A673 (cell line): ENCODE measurements at regions not wholly inside any gene's neighbourhood (a gene's known extent, or its start where the extent isn't known, plus 50 kb on each side); places are given as distances from the start of the nearest gene placed in this dataset.

Source experiments
- EZH2 ChIP-seq: fragments of 200-600 bp; sonication (generic); IDR thresholded peaks from 2 replicates; pipeline ENCODE4 v1.6.1; 2017; ENCODE audit warnings: borderline replicate concordance, low read depth, mild to moderate bottlenecking, mixed read lengths, antibody characterized with exemption, low read length; ENCODE audit not compliant: poor library complexity, severe bottlenecking
- TF ChIP-seq, protein P1 (sequence below): fragments of 300-800, 200-600 bp; sonication (generic); conservative IDR thresholded peaks from 2 replicates; pipeline ENCODE4 v1.5.1; 2017; ENCODE audit warnings: low read depth, mild to moderate bottlenecking, antibody characterized with exemption, low read length, moderate library complexity, mixed read lengths

DNA sequence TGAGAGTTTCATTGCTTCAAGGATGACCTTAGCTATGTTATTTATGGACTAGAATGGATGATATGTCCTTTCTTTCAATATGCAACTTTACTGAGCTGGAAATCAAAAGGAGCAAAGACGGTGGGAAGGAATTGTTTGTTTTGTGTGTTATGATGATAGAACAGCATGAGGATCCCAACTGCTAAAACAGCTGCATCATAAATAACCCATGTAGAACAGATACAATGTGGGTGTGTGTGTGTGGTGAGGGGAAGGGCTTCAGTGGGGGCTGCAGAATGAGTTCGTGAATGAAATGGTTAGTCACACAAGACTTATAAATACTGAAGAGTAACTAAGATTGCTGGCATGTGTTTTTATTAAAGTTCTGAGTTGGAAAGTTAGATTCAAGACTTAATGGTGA lies 80.1 kb downstream of the DACT1 start:
- TF ChIP-seq, protein P1, sequence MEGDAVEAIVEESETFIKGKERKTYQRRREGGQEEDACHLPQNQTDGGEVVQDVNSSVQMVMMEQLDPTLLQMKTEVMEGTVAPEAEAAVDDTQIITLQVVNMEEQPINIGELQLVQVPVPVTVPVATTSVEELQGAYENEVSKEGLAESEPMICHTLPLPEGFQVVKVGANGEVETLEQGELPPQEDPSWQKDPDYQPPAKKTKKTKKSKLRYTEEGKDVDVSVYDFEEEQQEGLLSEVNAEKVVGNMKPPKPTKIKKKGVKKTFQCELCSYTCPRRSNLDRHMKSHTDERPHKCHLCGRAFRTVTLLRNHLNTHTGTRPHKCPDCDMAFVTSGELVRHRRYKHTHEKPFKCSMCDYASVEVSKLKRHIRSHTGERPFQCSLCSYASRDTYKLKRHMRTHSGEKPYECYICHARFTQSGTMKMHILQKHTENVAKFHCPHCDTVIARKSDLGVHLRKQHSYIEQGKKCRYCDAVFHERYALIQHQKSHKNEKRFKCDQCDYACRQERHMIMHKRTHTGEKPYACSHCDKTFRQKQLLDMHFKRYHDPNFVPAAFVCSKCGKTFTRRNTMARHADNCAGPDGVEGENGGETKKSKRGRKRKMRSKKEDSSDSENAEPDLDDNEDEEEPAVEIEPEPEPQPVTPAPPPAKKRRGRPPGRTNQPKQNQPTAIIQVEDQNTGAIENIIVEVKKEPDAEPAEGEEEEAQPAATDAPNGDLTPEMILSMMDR = no peak
- TF ChIP-seq EZH2 = no peak
